ENCODE measurements at regions not wholly inside any gene's neighbourhood (a gene's known extent, or its start where the extent isn't known, plus 50 kb on each side); places are given as distances from the start of the nearest gene placed in this dataset.

DNA sequence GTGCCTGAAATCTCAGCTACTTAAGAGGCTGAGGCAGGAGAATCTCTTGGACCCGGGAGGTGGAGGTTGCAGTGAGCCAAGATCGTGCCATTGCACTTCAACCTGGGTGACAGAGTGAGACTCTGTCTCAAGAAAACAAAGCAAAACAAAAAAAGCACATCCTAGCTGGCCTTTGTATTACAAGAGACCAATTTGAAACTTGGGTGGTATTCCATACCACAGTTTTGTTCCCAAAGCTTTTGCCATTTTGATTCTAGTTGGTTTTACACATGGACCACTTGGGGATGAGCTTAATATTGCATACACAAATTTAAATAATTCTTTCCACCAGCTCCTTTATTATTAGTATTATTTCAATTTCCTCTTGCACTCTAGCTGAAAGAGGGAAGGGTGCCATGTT, 276.9 kb upstream of the SLC16A7 start:
- TF ChIP-seq, protein P1, sequence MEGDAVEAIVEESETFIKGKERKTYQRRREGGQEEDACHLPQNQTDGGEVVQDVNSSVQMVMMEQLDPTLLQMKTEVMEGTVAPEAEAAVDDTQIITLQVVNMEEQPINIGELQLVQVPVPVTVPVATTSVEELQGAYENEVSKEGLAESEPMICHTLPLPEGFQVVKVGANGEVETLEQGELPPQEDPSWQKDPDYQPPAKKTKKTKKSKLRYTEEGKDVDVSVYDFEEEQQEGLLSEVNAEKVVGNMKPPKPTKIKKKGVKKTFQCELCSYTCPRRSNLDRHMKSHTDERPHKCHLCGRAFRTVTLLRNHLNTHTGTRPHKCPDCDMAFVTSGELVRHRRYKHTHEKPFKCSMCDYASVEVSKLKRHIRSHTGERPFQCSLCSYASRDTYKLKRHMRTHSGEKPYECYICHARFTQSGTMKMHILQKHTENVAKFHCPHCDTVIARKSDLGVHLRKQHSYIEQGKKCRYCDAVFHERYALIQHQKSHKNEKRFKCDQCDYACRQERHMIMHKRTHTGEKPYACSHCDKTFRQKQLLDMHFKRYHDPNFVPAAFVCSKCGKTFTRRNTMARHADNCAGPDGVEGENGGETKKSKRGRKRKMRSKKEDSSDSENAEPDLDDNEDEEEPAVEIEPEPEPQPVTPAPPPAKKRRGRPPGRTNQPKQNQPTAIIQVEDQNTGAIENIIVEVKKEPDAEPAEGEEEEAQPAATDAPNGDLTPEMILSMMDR (conservative IDR thresholded peaks at IDR 0.05; ENCODE audit: low read depth, low read length), result no peak
- TF ChIP-seq RCOR1 (IDR thresholded peaks at IDR 0.05; ENCODE audit: insufficient replicate concordance, low read length), result no peak
- TF ChIP-seq POLR2A (IDR thresholded peaks at IDR 0.05; ENCODE audit: low read depth, low read length), result no peak
- no peak for TF ChIP-seq FOS (IDR thresholded peaks at IDR 0.05; ENCODE audit: low read depth, low read length)
- no peak for TF ChIP-seq MAFK (IDR thresholded peaks at IDR 0.05; ENCODE audit: low read depth, low read length)
- TF ChIP-seq NFE2L2 (IDR thresholded peaks at IDR 0.05; ENCODE audit: low read depth, low read length), result no peak
- no peak for TF ChIP-seq RFX5 (IDR thresholded peaks at IDR 0.05; ENCODE audit: low read depth, low read length)
- no peak for TF ChIP-seq CEBPB (IDR thresholded peaks at IDR 0.05; ENCODE audit: low read depth, low read length)
- TF ChIP-seq MXI1 (IDR thresholded peaks at IDR 0.05; ENCODE audit: borderline replicate concordance, low read depth, low read length), result no peak
- no peak for TF ChIP-seq CHD1 (IDR thresholded peaks at IDR 0.05; ENCODE audit: low read depth, low read length)
- TF ChIP-seq BHLHE40 (IDR thresholded peaks at IDR 0.05; ENCODE audit: low read depth, low read length), result no peak

Measured in IMR-90 (cell line).